GM19351 (cell line): ENCODE measurements at regions not wholly inside any gene's neighbourhood (a gene's known extent, or its start where the extent isn't known, plus 50 kb on each side); places are given as distances from the start of the nearest gene placed in this dataset.

Experiments used
- ATAC-seq: cut with Tn5 transposase; IDR thresholded peaks from one replicate; pipeline ENCODE4 v1.9.1; 2021; ENCODE audit warnings: mild to moderate bottlenecking, moderate library complexity; ENCODE audit not compliant: unreplicated experiment

DNA sequence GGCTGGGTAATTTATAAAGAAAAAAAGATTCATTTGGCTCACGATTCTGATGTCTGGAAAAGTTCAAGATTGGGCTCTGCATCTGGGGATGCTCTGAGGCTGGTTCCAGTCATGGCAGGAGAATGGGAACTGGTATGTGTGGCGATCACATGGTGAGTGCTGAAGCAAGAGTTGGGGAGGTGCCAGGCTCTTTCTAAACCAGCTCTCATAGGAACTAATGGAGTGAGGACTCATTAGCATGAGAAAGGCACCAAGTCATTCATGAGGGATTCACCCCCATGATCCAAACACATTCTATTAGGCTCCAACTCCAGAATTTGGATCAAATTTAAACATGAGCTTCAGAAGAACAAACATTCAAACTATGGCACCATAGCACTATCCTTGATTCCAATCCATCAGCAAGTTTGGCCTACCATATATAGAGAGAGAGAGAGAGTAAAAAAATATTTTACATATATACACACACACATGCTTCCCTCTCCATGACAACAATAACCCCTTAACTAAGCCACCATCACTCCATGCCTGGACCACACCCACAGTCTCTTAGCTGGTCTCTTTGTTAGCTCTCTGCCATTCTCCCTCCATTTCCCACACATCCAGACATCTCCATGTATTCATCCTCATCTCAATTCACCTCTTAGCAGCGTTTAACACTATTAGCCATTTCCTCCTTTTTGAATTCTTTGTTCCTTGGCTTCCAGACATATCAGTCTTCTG is 57.9 kb downstream of the NPY start:
- ATAC-seq, result no peak

GRCh38 chr7:24343614-24344013 is 59.6 kb downstream of the NPY start:
- ATAC-seq, result no peak

DNA sequence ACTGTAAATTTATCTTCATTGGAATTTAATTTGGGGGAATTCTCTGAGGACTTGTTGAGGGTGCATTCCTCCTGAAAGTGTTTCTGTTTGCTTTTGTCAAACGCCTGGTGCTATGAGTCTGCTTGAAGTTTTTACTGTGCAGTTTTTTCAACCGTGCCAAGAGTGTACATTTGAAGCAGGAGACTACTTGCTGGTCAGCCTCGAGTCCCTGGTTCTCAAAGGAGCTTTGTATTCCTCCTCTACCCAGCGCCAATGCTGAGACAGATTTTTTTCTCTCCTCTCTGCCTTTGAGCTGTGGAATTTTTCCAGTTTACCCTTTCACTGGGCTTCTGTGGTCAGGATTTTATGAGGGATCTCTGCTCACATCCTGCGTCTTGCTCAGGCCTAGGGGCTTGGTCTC is 62.1 kb downstream of the NPY start:
- no peak for ATAC-seq

GRCh38 chr7:24346716-24347115 is 62.7 kb downstream of the NPY start:
- no peak for ATAC-seq

- no peak for ATAC-seq
Observed at GRCh38 chr7:24349339-24349738, 65.3 kb downstream of the NPY start.

DNA sequence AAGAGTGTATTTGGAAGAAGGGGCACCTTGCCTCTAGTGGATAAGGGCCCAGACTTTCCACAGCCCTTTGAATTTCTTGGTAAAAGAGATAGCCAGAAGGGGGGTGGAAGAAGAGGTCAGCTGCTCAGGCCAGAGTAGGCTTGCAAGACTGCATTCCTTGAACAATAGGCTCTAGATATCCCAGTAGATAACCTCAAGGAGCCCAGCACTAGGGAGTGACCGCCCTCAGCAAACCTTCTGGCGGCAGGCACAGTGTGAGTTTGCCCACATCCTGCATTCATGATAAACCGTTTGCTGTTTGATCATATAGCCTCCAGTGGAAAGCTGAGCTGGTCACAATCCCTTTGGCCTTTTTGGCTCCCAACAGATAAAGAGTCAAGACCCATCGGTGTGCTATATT is 70.5 kb downstream of the NPY start:
- no peak for ATAC-seq

- ATAC-seq, result no peak
Observed at GRCh38 chr7:24356718-24357386, 72.9 kb downstream of the NPY start.

DNA sequence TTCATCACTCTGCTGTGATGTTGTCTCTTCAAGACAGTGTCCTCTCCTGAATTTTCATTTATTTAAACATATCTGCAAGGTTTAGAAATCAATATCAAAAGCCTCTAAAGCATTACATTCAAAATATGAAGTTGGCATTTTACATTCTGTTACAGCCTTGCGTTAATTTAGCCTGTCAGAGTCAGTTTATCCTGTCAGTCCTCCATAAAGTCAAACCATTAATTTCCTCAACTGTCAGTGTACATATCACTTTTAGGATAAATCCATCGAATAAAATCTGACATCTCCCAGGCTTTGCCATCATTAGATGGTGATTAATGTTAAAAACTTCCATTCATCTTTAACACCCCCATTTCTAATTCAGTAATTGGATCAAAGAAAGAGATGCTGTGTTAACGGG is 77.0 kb downstream of the NPY start:
- no peak for ATAC-seq

DNA sequence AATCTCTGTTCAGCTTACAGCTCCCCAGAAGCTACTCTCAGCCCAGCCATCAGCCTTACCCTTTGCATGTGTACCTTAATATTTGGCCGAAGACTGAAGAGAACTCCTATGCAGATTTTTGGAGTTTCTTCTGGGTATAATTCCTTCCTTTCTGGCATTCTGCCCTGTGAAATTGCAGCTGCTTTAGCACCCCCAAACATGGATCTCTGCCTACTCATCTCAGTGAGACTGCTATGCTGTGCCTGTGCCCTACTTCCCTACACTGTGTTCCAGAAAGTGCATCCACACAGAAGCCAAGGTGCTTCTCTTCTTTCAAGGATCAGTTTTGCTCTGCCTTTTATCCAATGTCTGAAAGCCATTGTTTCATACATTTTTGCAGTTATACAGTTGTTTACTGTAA is 81.6 kb downstream of the NPY start:
- ATAC-seq, result no peak

DNA sequence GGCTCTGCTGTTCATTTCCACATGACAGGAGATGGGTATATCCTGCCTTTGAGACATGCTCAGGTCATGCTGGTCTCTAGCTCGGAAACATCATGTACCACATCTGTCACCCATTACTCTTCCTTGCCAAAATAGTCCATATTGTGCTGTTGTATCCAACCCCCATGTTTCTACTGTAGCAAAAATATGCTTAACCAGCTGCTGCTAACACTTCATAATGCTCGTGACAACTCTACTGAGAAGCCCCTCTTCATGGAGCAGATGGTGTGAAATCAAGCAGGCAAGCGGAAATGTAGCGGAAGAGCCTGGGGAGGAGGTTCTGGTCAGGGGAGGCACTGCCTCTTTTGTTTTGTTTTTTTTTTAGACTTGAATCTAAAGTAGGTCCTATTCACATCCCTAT is 82.9 kb downstream of the NPY start:
- ATAC-seq, result no peak

DNA sequence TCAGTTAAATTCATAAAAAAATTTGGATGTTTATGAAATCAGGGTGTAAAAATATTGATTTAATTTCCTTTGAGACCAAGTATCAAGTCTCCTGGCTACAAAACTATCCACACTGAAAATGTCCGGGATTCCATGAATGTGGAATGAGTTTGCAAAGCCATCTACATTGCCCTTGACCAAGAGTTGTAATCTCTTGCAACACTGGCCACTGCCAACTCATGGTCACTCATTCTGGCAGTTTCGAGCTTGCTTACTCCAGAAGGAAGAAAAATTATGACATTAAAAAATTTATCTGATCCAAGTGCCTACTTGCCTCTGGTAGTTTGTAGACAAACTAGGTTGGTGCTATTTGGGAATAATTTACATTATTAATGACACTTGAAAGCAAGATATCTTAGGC is 84.2 kb downstream of the NPY start:
- no peak for ATAC-seq

DNA sequence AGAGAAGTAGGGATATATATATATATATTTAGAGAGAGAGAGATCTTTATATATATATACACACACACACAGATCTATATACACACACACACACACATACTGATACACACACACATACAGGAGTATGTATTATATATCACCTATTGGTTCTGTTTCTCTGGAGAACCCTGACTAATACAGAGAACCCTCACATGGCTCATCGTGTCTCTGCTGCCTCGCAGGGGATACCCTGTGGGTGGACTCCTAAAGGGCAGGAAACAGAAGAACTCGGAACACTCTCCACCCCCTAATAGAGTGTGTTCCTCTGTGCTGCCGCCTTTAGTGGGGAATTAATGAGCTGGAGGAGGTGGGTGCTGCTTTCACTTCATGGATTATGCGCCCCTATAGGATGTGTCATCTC is 86.6 kb downstream of the NPY start:
- ATAC-seq, result no peak

GRCh38 chr7:24372961-24373955 is 89.3 kb downstream of the NPY start:
- ATAC-seq, result no peak

DNA sequence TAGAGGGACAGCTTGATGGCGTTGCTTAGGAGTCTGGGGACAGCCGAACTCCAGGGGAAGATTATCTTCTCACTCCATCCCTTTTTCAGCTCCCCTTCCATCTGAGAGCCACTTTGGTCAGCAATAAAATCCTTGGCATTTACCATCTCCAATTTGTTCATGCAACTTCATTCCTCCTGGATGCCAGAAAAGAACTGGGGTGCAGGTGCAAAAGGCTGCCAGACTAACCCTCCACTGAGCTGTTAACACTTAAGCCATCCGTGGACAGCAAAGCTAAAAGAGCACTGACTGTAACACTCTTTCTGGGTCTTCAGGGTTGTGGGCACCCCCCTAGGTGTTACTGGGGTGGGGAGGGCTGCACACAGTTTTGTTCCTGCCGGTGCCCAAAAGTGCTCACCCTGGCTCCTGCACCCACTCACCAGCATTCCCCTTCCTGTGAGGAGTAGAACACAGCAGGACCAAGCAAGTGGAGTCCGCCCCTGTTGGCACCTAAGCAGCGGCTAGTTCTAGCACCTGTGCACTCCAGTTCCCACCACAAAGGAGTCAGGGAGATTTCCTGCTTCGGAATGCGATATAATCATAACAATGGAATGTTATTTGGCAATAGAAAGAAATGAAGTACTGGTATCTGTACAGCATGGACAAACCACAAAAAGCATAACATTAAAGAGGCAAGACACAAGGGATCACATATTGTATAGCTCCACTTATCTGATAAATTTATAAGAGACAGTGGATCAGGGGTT is 95.1 kb downstream of the NPY start:
- no peak for ATAC-seq

DNA sequence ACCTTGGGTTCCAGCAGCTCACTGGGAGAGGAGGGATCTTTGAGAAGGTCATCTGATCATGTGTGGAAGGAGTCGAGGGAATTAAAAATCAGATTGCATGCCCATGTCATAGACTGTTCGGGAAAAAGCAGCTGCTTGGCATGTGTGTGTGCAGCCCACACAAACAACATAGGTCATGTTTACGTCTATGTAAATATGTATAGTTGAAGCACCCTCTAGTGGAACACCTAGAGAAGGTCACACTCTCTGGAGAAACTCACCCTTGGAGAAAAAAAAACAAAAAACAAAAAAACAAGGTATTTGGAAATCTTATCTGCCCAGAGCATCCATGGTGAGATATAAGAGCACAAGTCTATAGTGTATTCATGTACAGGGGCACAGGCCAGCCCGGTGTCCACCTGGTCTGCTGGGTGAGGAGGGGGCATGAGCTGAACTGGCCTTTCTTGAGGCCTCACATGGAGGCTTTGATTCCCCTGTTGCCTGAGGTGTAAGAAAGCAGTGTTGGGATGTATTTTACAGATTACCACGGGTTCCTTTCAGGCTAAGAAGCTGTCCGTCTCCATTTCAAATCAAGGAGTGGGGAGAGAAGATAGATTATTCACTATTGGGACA is 98.0 kb downstream of the NPY start:
- peak; percentile 83 for ATAC-seq

GRCh38 chr7:24383055-24383454 is 99.1 kb downstream of the NPY start:
- no peak for ATAC-seq

- ATAC-seq, result peak; percentile 49
Observed at GRCh38 chr7:24384362-24385030, 100.5 kb downstream of the NPY start.

- ATAC-seq, result no peak
Observed at GRCh38 chr7:24388212-24388611, 104.2 kb downstream of the NPY start.

DNA sequence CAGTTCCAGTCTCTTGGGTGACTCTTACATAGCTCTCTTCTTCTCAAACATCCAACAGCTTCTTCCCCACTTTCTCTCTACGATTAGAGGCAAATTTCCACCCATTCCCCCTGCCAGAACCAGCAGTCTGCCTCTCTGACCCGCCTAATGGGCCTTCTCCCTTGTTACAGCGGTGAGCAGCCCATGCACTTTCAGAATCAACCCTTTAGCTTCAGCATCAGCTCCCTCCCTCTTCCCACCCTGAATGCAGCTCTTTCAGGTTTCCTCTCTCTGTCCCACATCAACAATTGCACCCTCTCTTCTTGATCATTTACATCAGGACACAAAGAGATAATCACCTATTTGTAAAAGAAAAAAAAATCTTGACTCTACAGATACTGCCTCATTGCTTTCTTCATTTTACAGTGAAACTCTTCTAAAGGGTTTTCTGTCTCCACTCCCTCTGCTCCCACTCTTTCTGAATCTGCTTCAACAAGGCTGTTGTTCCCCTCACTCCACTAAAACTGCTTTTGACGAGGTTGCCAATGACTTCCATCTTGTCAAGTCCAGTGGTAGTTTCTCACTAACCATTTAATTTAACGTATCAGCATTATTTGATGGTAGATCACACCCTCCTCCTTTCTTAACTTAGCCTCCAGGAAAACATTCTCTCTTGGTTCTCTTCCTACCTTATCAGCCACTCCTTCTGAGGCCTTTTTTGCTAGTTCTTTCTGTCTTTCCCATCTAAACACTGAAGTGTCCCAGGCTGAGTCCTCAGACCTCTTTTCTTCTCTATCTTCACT is 106.6 kb downstream of the NPY start:
- ATAC-seq, result no peak
